ENCODE measurements at regions not wholly inside any gene's neighbourhood (a gene's known extent, or its start where the extent isn't known, plus 50 kb on each side); places are given as distances from the start of the nearest gene placed in this dataset.
"Not testable (repeated sequence)": the region's sequence is repeated elsewhere in the genome, so short reads cannot be mapped to it uniquely, and the experiment has no call there.

DNA sequence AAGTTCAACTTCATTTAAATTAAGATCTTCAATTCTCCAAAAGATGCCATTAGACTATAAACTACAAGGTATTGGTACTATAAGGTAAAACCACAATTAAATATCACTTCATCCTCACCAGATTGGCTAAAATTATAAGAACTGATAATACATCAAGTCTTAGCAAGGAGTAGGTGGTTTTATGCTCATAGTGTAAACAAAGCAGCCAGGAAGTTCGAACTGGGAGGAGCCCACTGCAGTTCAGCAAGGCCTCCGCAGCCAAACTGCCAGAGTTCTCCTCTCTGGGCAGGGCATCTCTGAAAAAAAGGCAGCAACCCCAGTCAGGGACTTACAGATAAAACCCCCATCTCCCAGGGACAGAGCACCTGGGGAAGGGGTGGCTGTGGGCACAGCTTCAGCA lies 91.6 kb upstream of the SETMAR start:
- Histone ChIP-seq H3F3A (replicated peaks; ENCODE audit: insufficient read depth) (no peaks in the 10 kb centered on the region), H4K20me1 (ENCODE audit: insufficient read depth) (no peaks in the 10 kb centered on the region), H3K27ac (ENCODE audit: low read depth in 2 of 2, low read length in 1 of 2) (no peak overlapping the region), H3K36me3 (replicated peaks in 1 of 2; ENCODE audit: control insufficient read depth in 1 of 2, insufficient read depth in 2 of 2, low read length in 1 of 2) (no peaks in the 10 kb centered on the region), H3K4me1 (ENCODE audit: control insufficient read depth in 1 of 2, insufficient read depth in 2 of 2, low read depth in 1 of 2, low read length in 1 of 2) (no peaks in the 10 kb centered on the region), H3K27me3 (ENCODE audit: insufficient read depth) (no peaks in the 10 kb centered on the region), H3K9me3 (no peaks in the 10 kb centered on the region), H3K4me3 (ENCODE audit: low read depth in 2 of 2, low read length in 1 of 2) (no peak overlapping the region), H3K9ac (no peak overlapping the region), H3K9me2 (no peaks in the 10 kb centered on the region), H3K4me2 (no peak overlapping the region), H2AFZ (ENCODE audit: low read depth) (no peak overlapping the region), H3K79me2 (ENCODE audit: insufficient read depth) (no peaks in the 10 kb centered on the region)
- no peak for DNase-seq
- ChIA-PET POLR2A (no interaction called here), CTCF (no interaction called here)
- 10% methylated on average over 2 of the region's 2 CpGs for WGBS (ENCODE audit: low lambda C conversion rate)
- no peak for TF ChIP-seq TCF12 (IDR thresholded peaks at IDR 0.05)
- no peak for TF ChIP-seq FOXJ3 (CRISPR knock-in tag; IDR thresholded peaks at IDR 0.05)
- no peak for TF ChIP-seq YY1 (IDR thresholded peaks at IDR 0.05; ENCODE audit: low read depth)
- TF ChIP-seq SIN3A (IDR thresholded peaks at IDR 0.05; ENCODE audit: borderline replicate concordance, low read depth, low read length), result no peak
- TF ChIP-seq NFIC (IDR thresholded peaks at IDR 0.05; ENCODE audit: borderline replicate concordance), result no peak
- TF ChIP-seq MXI1 (IDR thresholded peaks at IDR 0.05; ENCODE audit: low read depth, low read length), result no peak
- no peak for TF ChIP-seq TEAD4 (IDR thresholded peaks at IDR 0.05; ENCODE audit: borderline replicate concordance, insufficient read depth)
- TF ChIP-seq POLR2AphosphoS5 (IDR thresholded peaks at IDR 0.05; ENCODE audit: low read depth, low read length), result no peak
- TF ChIP-seq GABPA (IDR thresholded peaks at IDR 0.05; ENCODE audit: low read depth), result no peak
- TF ChIP-seq, protein P1, sequence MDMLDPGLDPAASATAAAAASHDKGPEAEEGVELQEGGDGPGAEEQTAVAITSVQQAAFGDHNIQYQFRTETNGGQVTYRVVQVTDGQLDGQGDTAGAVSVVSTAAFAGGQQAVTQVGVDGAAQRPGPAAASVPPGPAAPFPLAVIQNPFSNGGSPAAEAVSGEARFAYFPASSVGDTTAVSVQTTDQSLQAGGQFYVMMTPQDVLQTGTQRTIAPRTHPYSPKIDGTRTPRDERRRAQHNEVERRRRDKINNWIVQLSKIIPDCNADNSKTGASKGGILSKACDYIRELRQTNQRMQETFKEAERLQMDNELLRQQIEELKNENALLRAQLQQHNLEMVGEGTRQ (IDR thresholded peaks at IDR 0.05; ENCODE audit: borderline replicate concordance, low read depth, low read length), result no peak
- TF ChIP-seq, protein P2, sequence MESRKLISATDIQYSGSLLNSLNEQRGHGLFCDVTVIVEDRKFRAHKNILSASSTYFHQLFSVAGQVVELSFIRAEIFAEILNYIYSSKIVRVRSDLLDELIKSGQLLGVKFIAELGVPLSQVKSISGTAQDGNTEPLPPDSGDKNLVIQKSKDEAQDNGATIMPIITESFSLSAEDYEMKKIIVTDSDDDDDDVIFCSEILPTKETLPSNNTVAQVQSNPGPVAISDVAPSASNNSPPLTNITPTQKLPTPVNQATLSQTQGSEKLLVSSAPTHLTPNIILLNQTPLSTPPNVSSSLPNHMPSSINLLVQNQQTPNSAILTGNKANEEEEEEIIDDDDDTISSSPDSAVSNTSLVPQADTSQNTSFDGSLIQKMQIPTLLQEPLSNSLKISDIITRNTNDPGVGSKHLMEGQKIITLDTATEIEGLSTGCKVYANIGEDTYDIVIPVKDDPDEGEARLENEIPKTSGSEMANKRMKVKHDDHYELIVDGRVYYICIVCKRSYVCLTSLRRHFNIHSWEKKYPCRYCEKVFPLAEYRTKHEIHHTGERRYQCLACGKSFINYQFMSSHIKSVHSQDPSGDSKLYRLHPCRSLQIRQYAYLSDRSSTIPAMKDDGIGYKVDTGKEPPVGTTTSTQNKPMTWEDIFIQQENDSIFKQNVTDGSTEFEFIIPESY (IDR thresholded peaks at IDR 0.05; ENCODE audit: borderline replicate concordance, low read depth), result no peak
- TF ChIP-seq TAF1 (IDR thresholded peaks at IDR 0.05; ENCODE audit: borderline replicate concordance, low read depth, low read length), result no peak
- no peak for TF ChIP-seq ELF1 (IDR thresholded peaks at IDR 0.05)

DNA sequence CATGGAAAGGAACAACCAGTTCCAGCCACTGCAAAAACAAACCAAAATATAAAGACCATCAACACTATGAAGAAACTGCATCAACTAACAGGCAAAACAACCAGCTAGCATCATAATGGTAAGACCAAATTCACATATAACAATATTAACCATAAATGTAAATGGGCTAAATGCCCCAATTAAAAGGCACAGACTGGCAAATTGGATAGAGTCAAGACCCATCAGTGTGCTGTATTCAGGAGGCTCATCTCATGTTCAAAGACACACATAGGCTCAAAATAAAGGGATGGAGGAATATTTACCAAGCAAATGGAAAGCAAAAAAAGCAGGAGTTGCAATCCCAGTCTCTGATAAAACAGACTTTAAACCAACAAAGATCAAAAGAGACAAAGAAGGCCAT lies 89.7 kb upstream of the SETMAR start:
- H3K27me3 ChIP-seq (ENCODE audit: insufficient read depth); H3K9me2 ChIP-seq; H3K27ac ChIP-seq (ENCODE audit: low read depth in 2 of 2, low read length in 1 of 2); DNase-seq; H3K4me1 ChIP-seq (ENCODE audit: control insufficient read depth in 1 of 2, insufficient read depth in 2 of 2, low read depth in 1 of 2, low read length in 1 of 2); H3F3A ChIP-seq (replicated peaks; ENCODE audit: insufficient read depth); H3K79me2 ChIP-seq (ENCODE audit: insufficient read depth); H3K36me3 ChIP-seq (replicated peaks in 1 of 2; ENCODE audit: control insufficient read depth in 1 of 2, insufficient read depth in 2 of 2, low read length in 1 of 2); H3K4me3 ChIP-seq (ENCODE audit: low read depth in 2 of 2, low read length in 1 of 2); H4K20me1 ChIP-seq (ENCODE audit: insufficient read depth); CTCF ChIA-PET; POLR2A ChIA-PET; H3K9me3 ChIP-seq; H3K4me2 ChIP-seq; H2AFZ ChIP-seq (ENCODE audit: low read depth); H3K9ac ChIP-seq: not testable (repeated sequence)

DNA sequence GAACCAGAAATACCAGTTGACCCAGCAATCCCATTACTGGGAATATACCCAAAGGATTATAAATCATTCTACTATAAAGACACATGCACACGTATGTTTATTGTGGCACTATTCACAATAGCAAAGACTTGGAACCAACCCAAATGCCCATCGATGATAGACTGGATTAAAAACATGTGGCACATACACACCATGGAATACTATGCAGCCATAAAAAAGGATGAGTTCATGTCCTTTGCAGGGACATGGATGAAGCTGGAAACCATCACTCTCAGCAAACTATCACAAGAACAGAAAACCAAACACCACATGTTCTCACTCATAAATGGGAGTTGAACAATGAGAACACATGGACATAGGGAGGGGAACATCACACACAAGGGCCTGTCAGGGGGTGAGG lies 86.2 kb upstream of the SETMAR start:
- H3K36me3 ChIP-seq (replicated peaks in 1 of 2; ENCODE audit: control insufficient read depth in 1 of 2, insufficient read depth in 2 of 2, low read length in 1 of 2); H3K4me3 ChIP-seq (ENCODE audit: low read depth in 2 of 2, low read length in 1 of 2); H3K27me3 ChIP-seq (ENCODE audit: insufficient read depth); H3K4me1 ChIP-seq (ENCODE audit: control insufficient read depth in 1 of 2, insufficient read depth in 2 of 2, low read depth in 1 of 2, low read length in 1 of 2); H3K79me2 ChIP-seq (ENCODE audit: insufficient read depth); H3K9ac ChIP-seq; H3K9me3 ChIP-seq; DNase-seq; H3K27ac ChIP-seq (ENCODE audit: low read depth in 2 of 2, low read length in 1 of 2); H3K9me2 ChIP-seq; POLR2A ChIA-PET; H2AFZ ChIP-seq (ENCODE audit: low read depth); H3F3A ChIP-seq (replicated peaks; ENCODE audit: insufficient read depth); H4K20me1 ChIP-seq (ENCODE audit: insufficient read depth); H3K4me2 ChIP-seq: not testable (repeated sequence)
- CTCF ChIA-PET, result interaction anchor here (1.0 kb wide), 1 partner anchor 10 kb away, joined by 3 read pairs; no protein-coding TSS in a partner anchor
- 17% methylated on average over 2 of the region's 2 CpGs for WGBS (ENCODE audit: low lambda C conversion rate)
